H1 (cell line): ENCODE measurements at regions not wholly inside any gene's neighbourhood (a gene's known extent, or its start where the extent isn't known, plus 50 kb on each side); places are given as distances from the start of the nearest gene placed in this dataset.

Source experiments
- CTCF ChIA-PET: fragments of 300-600 bp; sonication (Branson Sonifier 250); formaldehyde crosslinking; loops from one replicate; lab custom pipeline; 2021; ENCODE audit not compliant: partially characterized antibody; lab: Charles Lee
- POLR2A ChIA-PET: fragments of 300-600 bp; sonication (Branson Sonifier 250); formaldehyde crosslinking; loops from one replicate; lab custom pipeline; 2021; ENCODE audit warnings: inconsistent platforms; ENCODE audit not compliant: partially characterized antibody; lab: Charles Lee
- DNase-seq, 2 experiments: peaks; one replicate each; pipeline versions ENCODE4 v3.0.0 to v3.0.0-alpha.2; 2010 to 2022; ENCODE audit warnings: low spot score in 2 of 2, low read depth in 1 of 2, mixed read lengths in 1 of 2
- FAIRE-seq: peaks from 2 replicates; lab custom pipeline; 2011; peaks lifted over from hg19 to GRCh38; lab: Jason Lieb, UNC
- H2AFZ ChIP-seq: 2 replicates; pipeline ENCODE4 v1.8.1; 2012; ENCODE audit warnings: low read length, inconsistent platforms
- H2AK5ac ChIP-seq: 2 replicates; pipeline ENCODE4 v1.6.1; 2013; ENCODE audit warnings: low read depth, low read length
- H2BK120ac ChIP-seq: replicated peaks from 2 replicates; pipeline ENCODE3; 2013; ENCODE audit warnings: low read depth, low read length, inconsistent platforms
- H2BK12ac ChIP-seq: 2 replicates; pipeline ENCODE4 v1.6.1; 2013; ENCODE audit warnings: low read depth, low read length
- H2BK15ac ChIP-seq: 2 replicates; pipeline ENCODE4 v1.6.1; 2013; ENCODE audit warnings: low read length
- H2BK20ac ChIP-seq: 2 replicates; pipeline ENCODE4 v1.6.1; 2013; ENCODE audit warnings: low read length
- H2BK5ac ChIP-seq: 2 replicates; pipeline ENCODE4 v1.6.1; 2013; ENCODE audit warnings: low read depth, low read length
- H3K14ac ChIP-seq: 2 replicates; pipeline ENCODE4 v1.6.1; 2013; ENCODE audit warnings: inconsistent platforms; ENCODE audit not compliant: insufficient read length
- H3K18ac ChIP-seq: 2 replicates; pipeline ENCODE4 v1.6.1; 2013; ENCODE audit warnings: low read length; ENCODE audit errors: extremely low read depth
- H3K23ac ChIP-seq: 2 replicates; pipeline ENCODE4 v1.6.1; 2013; ENCODE audit warnings: inconsistent platforms; ENCODE audit not compliant: insufficient read length
- H3K23me2 ChIP-seq: 2 replicates; pipeline ENCODE4 v1.6.1; 2013; ENCODE audit warnings: low read depth, low read length
- H3K27ac ChIP-seq: 2 replicates; pipeline ENCODE4 v1.6.1; 2011; ENCODE audit warnings: low read depth, low read length, inconsistent platforms
- H3K27me3 ChIP-seq, 4 experiments: replicated peaks in 1 of 4; 1 replicate in 1 of 4; 2 replicates in 3 of 4; pipeline versions ENCODE4 v1.6.1 to v1.8.1; 2011 to 2013; ENCODE audit warnings: low read length in 3 of 4, mild to moderate bottlenecking in 3 of 4, inconsistent platforms in 2 of 4, mixed read lengths in 2 of 4, moderate library complexity in 1 of 4; ENCODE audit not compliant: control insufficient read depth in 3 of 4, insufficient read depth in 3 of 4; ENCODE audit errors: extremely low read depth in 1 of 4
- H3K36me3 ChIP-seq, 4 experiments: 2 replicates each; pipeline versions ENCODE4 v1.6.1 to v1.8.1; 2011 to 2013; ENCODE audit warnings: mild to moderate bottlenecking in 4 of 4, low read length in 3 of 4, moderate library complexity in 2 of 4, control low read depth in 1 of 4, inconsistent platforms in 1 of 4; ENCODE audit not compliant: insufficient read depth in 4 of 4, control insufficient read depth in 2 of 4
- H3K4ac ChIP-seq: replicated peaks from 2 replicates; pipeline ENCODE3; 2013; ENCODE audit warnings: low read length, low read depth, mixed read lengths, inconsistent platforms; ENCODE audit not compliant: insufficient read length
- H3K4me1 ChIP-seq, 4 experiments: replicated peaks in 1 of 4; 1 replicate in 1 of 4; 2 replicates in 3 of 4; pipeline versions ENCODE4 v1.6.1 to v1.8.1; 2011 to 2013; ENCODE audit warnings: low read length in 3 of 4, inconsistent platforms in 2 of 4, mixed read lengths in 1 of 4; ENCODE audit not compliant: insufficient read depth in 4 of 4, control insufficient read depth in 3 of 4
- H3K4me2 ChIP-seq, 2 experiments: 2 replicates each; pipeline versions ENCODE4 v1.6.1 to v1.8.1; 2011 to 2013; ENCODE audit warnings: low read depth in 2 of 2, low read length in 2 of 2, control low read depth in 1 of 2, inconsistent platforms in 1 of 2, mild to moderate bottlenecking in 1 of 2; ENCODE audit not compliant: insufficient read depth in 1 of 2
- H3K4me3 ChIP-seq, 4 experiments: fragments of 200-600, 300-600 bp in 1 of 4; sonication (generic), shearing (Covaris generic), sonication (Bioruptor Twin) in 1 of 4; 2 replicates each; pipeline versions ENCODE4 v1.5.1 to v1.8.1; 2011 to 2016; ENCODE audit warnings: low read length in 4 of 4, low read depth in 3 of 4, control low read depth in 2 of 4, inconsistent platforms in 2 of 4, mild to moderate bottlenecking in 2 of 4, mixed read lengths in 1 of 4, moderate library complexity in 1 of 4; ENCODE audit not compliant: insufficient read depth in 2 of 4; ENCODE audit errors: extremely low read depth in 1 of 4
- H3K56ac ChIP-seq: replicated peaks from 2 replicates; pipeline ENCODE3; 2013; ENCODE audit warnings: low read depth, mild to moderate bottlenecking, mixed read lengths, low read length, inconsistent platforms; ENCODE audit not compliant: insufficient read length
- H3K79me1 ChIP-seq: 2 replicates; pipeline ENCODE4 v1.6.1; 2013; ENCODE audit warnings: low read depth, low read length, control low read depth
- H3K79me2 ChIP-seq, 2 experiments: 2 replicates each; pipeline versions ENCODE4 v1.6.1 to v1.8.1; 2012 to 2013; ENCODE audit warnings: low read length in 2 of 2, mild to moderate bottlenecking in 2 of 2, inconsistent platforms in 1 of 2; ENCODE audit not compliant: insufficient read depth in 2 of 2, control insufficient read depth in 1 of 2
- H3K9ac ChIP-seq, 4 experiments: replicated peaks in 1 of 4; 1 replicate in 1 of 4; 2 replicates in 3 of 4; pipeline versions ENCODE4 v1.6.1 to v1.8.1; 2011 to 2013; ENCODE audit warnings: low read depth in 3 of 4, low read length in 3 of 4, control low read depth in 2 of 4, mild to moderate bottlenecking in 2 of 4, moderate library complexity in 2 of 4, inconsistent platforms in 1 of 4; ENCODE audit errors: extremely low read depth in 1 of 4
- H3K9me3 ChIP-seq, 2 experiments: 2 replicates each; pipeline versions ENCODE4 v1.6.1 to v1.8.1; 2012 to 2013; ENCODE audit warnings: mild to moderate bottlenecking in 2 of 2, moderate library complexity in 2 of 2, control low read depth in 1 of 2, inconsistent platforms in 1 of 2, low read depth in 1 of 2, low read length in 1 of 2, mixed read lengths in 1 of 2; ENCODE audit not compliant: insufficient read depth in 2 of 2
- H4K20me1 ChIP-seq, 2 experiments: replicated peaks in 1 of 2; 2 replicates each; pipeline versions ENCODE3 to v1.8.1; 2011 to 2013; ENCODE audit warnings: inconsistent platforms in 2 of 2, low read length in 2 of 2, mild to moderate bottlenecking in 1 of 2; ENCODE audit not compliant: insufficient read depth in 2 of 2, control insufficient read depth in 1 of 2
- H4K5ac ChIP-seq: 2 replicates; pipeline ENCODE4 v1.6.1; 2013; ENCODE audit warnings: low read length, low read depth, mixed read lengths, inconsistent platforms; ENCODE audit not compliant: insufficient read length
- H4K8ac ChIP-seq: 2 replicates; pipeline ENCODE4 v1.8.0; 2013; ENCODE audit warnings: mild to moderate bottlenecking, moderate library complexity, low read length, inconsistent platforms; ENCODE audit not compliant: insufficient read depth; ENCODE audit errors: extremely low read depth
- H4K91ac ChIP-seq: replicated peaks from 2 replicates; pipeline ENCODE3; 2013; ENCODE audit warnings: low read length, mixed read lengths, inconsistent platforms; ENCODE audit not compliant: insufficient read length
- ASH2L ChIP-seq: fragments of 200-600, 300-600 bp; sonication (generic); IDR thresholded peaks from one replicate; pipeline ENCODE4 v1.7.1; 2017; ENCODE audit warnings: low read length
- CHD1 ChIP-seq: IDR thresholded peaks from 2 replicates; pipeline ENCODE4 v1.6.1; 2012; ENCODE audit warnings: low read depth, low read length, improper control_type of control experiment
- FOSL1 ChIP-seq: IDR thresholded peaks from 2 replicates; pipeline ENCODE4 v1.6.1; 2011; ENCODE audit warnings: mild to moderate bottlenecking, low read depth, low read length, moderate library complexity; ENCODE audit not compliant: insufficient read depth
- YY1 ChIP-seq: IDR thresholded peaks from 2 replicates; pipeline ENCODE4 v1.6.1; 2011; ENCODE audit warnings: low read depth, mild to moderate bottlenecking, low read length
- WGBS, 2 experiments: shearing (Covaris generic) in 1 of 2; methylation state at CpG; one replicate each; pipeline versions ENCODE4 v1.1.6 to v1.1.7; 2013 to 2015; ENCODE audit warnings: low lambda C conversion rate in 2 of 2, mixed read lengths in 2 of 2, inconsistent platforms in 1 of 2, low coverage in 1 of 2, missing lambda C conversion rate in 1 of 2; ENCODE audit not compliant: insufficient replicate concordance in 2 of 2, insufficient coverage in 1 of 2, insufficient read length in 1 of 2; ENCODE audit errors: extremely low coverage in 1 of 2, missing lambda C conversion rate in 1 of 2; 5-methylcytosine and 5-hydroxymethylcytosine counted together
- TF ChIP-seq, protein P1 (sequence below): IDR thresholded peaks from 2 replicates; pipeline ENCODE4 v1.6.1; 2012; ENCODE audit warnings: inconsistent platforms

- DNase-seq (no peak), FAIRE-seq (no peak)
- H3K4me3 ChIP-seq = no peak overlapping the region
- H3K56ac ChIP-seq = no peak overlapping the region
- no peak overlapping the region for H4K8ac ChIP-seq
- no peak overlapping the region for H3K27ac ChIP-seq
- H3K36me3 ChIP-seq = no peaks in the 10 kb centered on the region
- no peak overlapping the region for H2AFZ ChIP-seq
- no peak overlapping the region for H2BK5ac ChIP-seq
- TF ChIP-seq YY1 = no peak
- no peak for TF ChIP-seq CHD1
- no peak for TF ChIP-seq FOSL1
- TF ChIP-seq, protein P1, sequence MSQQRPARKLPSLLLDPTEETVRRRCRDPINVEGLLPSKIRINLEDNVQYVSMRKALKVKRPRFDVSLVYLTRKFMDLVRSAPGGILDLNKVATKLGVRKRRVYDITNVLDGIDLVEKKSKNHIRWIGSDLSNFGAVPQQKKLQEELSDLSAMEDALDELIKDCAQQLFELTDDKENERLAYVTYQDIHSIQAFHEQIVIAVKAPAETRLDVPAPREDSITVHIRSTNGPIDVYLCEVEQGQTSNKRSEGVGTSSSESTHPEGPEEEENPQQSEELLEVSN = no peak
- no peak for TF ChIP-seq ASH2L
- peaks cover 0 to under 1% (median 0%) of the 10 kb centered on the region in 4 experiments; a peak in 1 of 7 replicates for H3K27me3 ChIP-seq
- no peak overlapping the region for H3K4me2 ChIP-seq
- no peaks in the 10 kb centered on the region for H4K20me1 ChIP-seq
- POLR2A ChIA-PET = no interaction called here
- no peaks in the 10 kb centered on the region for H3K4me1 ChIP-seq
- H2BK120ac ChIP-seq = no peak overlapping the region
- H3K18ac ChIP-seq = no peak overlapping the region
- no peak overlapping the region for H2AK5ac ChIP-seq
- H2BK12ac ChIP-seq = no peak overlapping the region
- no peak overlapping the region for H3K4ac ChIP-seq
- no peak overlapping the region for H4K91ac ChIP-seq
- CTCF ChIA-PET = no interaction called here
- no peak overlapping the region for H3K14ac ChIP-seq
- no peaks in the 10 kb centered on the region for H3K9me3 ChIP-seq
- no peaks in the 10 kb centered on the region for H3K23me2 ChIP-seq
- no peak overlapping the region for H3K23ac ChIP-seq
- no peak overlapping the region for H4K5ac ChIP-seq
- H3K79me2 ChIP-seq = no peaks in the 10 kb centered on the region
- no peaks in the 10 kb centered on the region for H3K79me1 ChIP-seq
- H2BK20ac ChIP-seq = no peak overlapping the region
- H2BK15ac ChIP-seq = no peak overlapping the region
- 93% methylated on average over 2 of the region's 2 CpGs; no CpG with 5 or more reads in 1 of the 2 experiments for WGBS, 2 experiments
- no peak overlapping the region for H3K9ac ChIP-seq
Measured at GRCh38 chr3:87491843-87492242, 215.5 kb upstream of the POU1F1 start.
